Neural crest cell (in vitro differentiated cells): ENCODE measurements at regions not wholly inside any gene's neighbourhood (a gene's known extent, or its start where the extent isn't known, plus 50 kb on each side); places are given as distances from the start of the nearest gene placed in this dataset.

Experiments
- DNase-seq: peaks from one replicate; pipeline ENCODE4 v3.0.0; 2021; ENCODE audit warnings: low read depth, mixed read lengths, low spot score
- H3K27ac Mint-ChIP-seq: one replicate; pipeline ENCODE4 v1.8.0; 2021; ENCODE audit warnings: mild to moderate bottlenecking, mixed read lengths; ENCODE audit not compliant: unreplicated experiment
- H3K27me3 Mint-ChIP-seq: 2 replicates; pipeline ENCODE4 v1.8.0; 2021; ENCODE audit warnings: low read depth, mild to moderate bottlenecking, mixed read lengths
- H3K36me3 Mint-ChIP-seq: 2 replicates; pipeline ENCODE4 v1.8.0; 2021; ENCODE audit warnings: low read depth, mild to moderate bottlenecking, mixed read lengths
- H3K4me1 Mint-ChIP-seq: 2 replicates; pipeline ENCODE4 v1.8.0; 2021; ENCODE audit warnings: mixed read lengths
- H3K4me3 Mint-ChIP-seq: one replicate; pipeline ENCODE4 v1.8.0; 2021; ENCODE audit warnings: mild to moderate bottlenecking, mixed read lengths
- H3K9me3 Mint-ChIP-seq: 2 replicates; pipeline ENCODE4 v1.8.0; 2021; ENCODE audit warnings: mixed read lengths
- CTCF ChIP-seq: fragments of 200-600 bp; sonication (generic); conservative IDR thresholded peaks from 2 replicates; pipeline ENCODE4 v1.5.0; 2021; ENCODE audit warnings: antibody characterized with exemption, mild to moderate bottlenecking

GRCh38 chr12:115672506-115673080 is 604.9 kb downstream of the MED13L start:
- no peak for TF ChIP-seq CTCF
- Mint-ChIP-seq H3K27ac (no peak overlapping the region), H3K4me3 (no peak overlapping the region), H3K9me3 (no peaks in the 10 kb centered on the region), H3K27me3 (peaks cover 7% of the 10 kb centered on the region), H3K4me1 (peaks cover 7% of the 10 kb centered on the region), H3K36me3 (no peaks in the 10 kb centered on the region)
- no peak for DNase-seq

DNA sequence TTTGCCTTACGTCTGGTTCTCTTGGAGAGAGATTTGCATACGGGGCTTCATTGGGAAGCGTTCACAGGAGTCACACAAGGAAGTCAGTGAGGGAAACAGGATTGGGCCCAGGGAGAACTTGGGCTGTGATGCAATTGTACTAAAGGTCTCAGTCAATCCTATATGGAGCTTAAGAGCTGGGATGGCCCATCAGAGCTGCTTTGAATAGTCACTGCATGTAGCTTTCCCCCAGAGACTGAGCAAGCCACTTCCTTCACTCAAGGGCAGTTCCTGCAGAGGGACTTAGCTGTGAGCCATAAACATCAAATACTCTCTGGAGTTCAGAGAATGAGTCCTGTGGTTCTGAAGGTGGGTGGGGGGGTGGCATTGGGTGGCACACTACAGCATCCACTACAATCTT is 605.4 kb downstream of the MED13L start:
- H3K4me3 Mint-ChIP-seq: no peak overlapping the region
- no peaks in the 10 kb centered on the region for H3K9me3 Mint-ChIP-seq
- peaks cover 7% of the 10 kb centered on the region for H3K27me3 Mint-ChIP-seq
- no peak for DNase-seq
- no peak overlapping the region for H3K27ac Mint-ChIP-seq
- no peaks in the 10 kb centered on the region for H3K36me3 Mint-ChIP-seq
- TF ChIP-seq CTCF: no peak
- peaks cover 7% of the 10 kb centered on the region for H3K4me1 Mint-ChIP-seq

- Mint-ChIP-seq H3K4me1 (peaks cover 7% of the 10 kb centered on the region), H3K27me3 (peaks cover 5% of the 10 kb centered on the region), H3K36me3 (no peaks in the 10 kb centered on the region), H3K27ac (no peak overlapping the region), H3K9me3 (no peaks in the 10 kb centered on the region), H3K4me3 (no peak overlapping the region)
- DNase-seq: no peak
- TF ChIP-seq CTCF: no peak
These were observed 606.6 kb downstream of the MED13L start for GRCh38 chr12:115670869-115671268.

DNA sequence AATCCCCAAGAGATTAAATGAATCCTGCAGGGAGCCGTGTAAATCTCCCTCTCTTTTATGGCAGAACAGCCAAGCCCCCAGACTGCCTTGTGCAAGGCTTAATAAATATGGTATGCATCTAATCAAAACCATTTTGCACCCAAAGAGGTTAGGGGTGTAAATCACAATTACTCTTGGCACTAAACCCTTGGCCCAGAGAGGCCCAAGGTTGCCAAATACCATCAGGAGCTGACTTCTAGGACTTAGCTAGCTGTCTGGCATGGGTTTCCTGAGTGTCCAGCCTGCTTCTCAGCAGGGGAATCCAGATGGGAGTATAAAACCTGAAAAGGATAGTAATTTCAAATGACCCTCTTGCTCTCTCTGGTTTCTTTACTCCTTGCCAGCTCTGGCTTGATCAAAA is 610.4 kb downstream of the MED13L start:
- H3K27me3 Mint-ChIP-seq: peaks cover 5% of the 10 kb centered on the region
- H3K9me3 Mint-ChIP-seq: no peaks in the 10 kb centered on the region
- no peak overlapping the region for H3K27ac Mint-ChIP-seq
- no peak for TF ChIP-seq CTCF
- H3K36me3 Mint-ChIP-seq: no peaks in the 10 kb centered on the region
- no peak for DNase-seq
- no peak overlapping the region for H3K4me3 Mint-ChIP-seq
- no peaks in the 10 kb centered on the region for H3K4me1 Mint-ChIP-seq

DNA sequence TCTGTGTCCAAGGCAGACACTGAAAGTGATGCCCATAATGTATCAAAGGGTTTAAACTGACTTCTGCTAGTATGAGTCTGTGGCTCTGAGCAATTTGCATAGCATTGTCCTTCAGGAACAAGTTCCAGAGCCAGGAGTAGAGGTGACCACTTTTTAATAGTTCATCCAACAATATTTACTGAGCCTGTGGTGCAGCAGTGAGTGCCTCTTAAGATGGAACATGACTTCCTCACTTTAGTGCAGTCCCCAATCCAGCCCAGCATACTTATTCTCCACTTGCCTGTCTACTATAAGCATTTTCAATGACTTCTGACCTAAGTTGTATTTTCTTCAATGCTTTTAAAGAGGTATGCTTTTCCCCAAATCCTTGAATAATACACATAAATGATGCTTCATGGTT is 611.3 kb downstream of the MED13L start:
- Mint-ChIP-seq H3K36me3 (no peaks in the 10 kb centered on the region), H3K27ac (no peak overlapping the region), H3K27me3 (peaks cover 3% of the 10 kb centered on the region), H3K4me3 (no peak overlapping the region), H3K9me3 (no peaks in the 10 kb centered on the region), H3K4me1 (no peaks in the 10 kb centered on the region)
- no peak for TF ChIP-seq CTCF
- no peak for DNase-seq
